Ishikawa (cell line): ENCODE measurements at regions not wholly inside any gene's neighbourhood (a gene's known extent, or its start where the extent isn't known, plus 50 kb on each side); places are given as distances from the start of the nearest gene placed in this dataset.
A peak's percentile ranks its signal among the peaks of the same experiment; 100 is the strongest.

Experiments used
- CEBPB ChIP-seq: IDR thresholded peaks from 2 replicates; pipeline ENCODE4 v1.6.1; 2012
- CREB1 ChIP-seq: IDR thresholded peaks from 2 replicates; pipeline ENCODE4 v1.6.1; 2012; ENCODE audit warnings: low read depth
- EGR1 ChIP-seq: IDR thresholded peaks from 2 replicates; pipeline ENCODE4 v1.6.1; 2012
- EP300 ChIP-seq: IDR thresholded peaks from 2 replicates; pipeline ENCODE4 v1.6.1; 2012; ENCODE audit warnings: borderline replicate concordance
- FOXM1 ChIP-seq: IDR thresholded peaks from 2 replicates; pipeline ENCODE4 v1.6.1; 2012; ENCODE audit warnings: low read depth, borderline replicate concordance
- MAX ChIP-seq: IDR thresholded peaks from 2 replicates; pipeline ENCODE4 v1.6.1; 2012
- NFIC ChIP-seq: IDR thresholded peaks from 2 replicates; pipeline ENCODE4 v1.6.1; 2012
- RAD21 ChIP-seq: IDR thresholded peaks from 2 replicates; pipeline ENCODE4 v1.6.1; 2012; ENCODE audit warnings: low read depth
- TAF1 ChIP-seq: IDR thresholded peaks from 2 replicates; pipeline ENCODE4 v1.6.1; 2012; ENCODE audit warnings: low read depth, mild to moderate bottlenecking
- TCF12 ChIP-seq: IDR thresholded peaks from 2 replicates; pipeline ENCODE4 v1.6.1; 2012; ENCODE audit warnings: low read depth
- TEAD4 ChIP-seq: IDR thresholded peaks from 2 replicates; pipeline ENCODE4 v1.6.1; 2012
- YY1 ChIP-seq: IDR thresholded peaks from 2 replicates; pipeline ENCODE4 v1.6.1; 2012; ENCODE audit warnings: low read depth
- ZBTB7A ChIP-seq: IDR thresholded peaks from 2 replicates; pipeline ENCODE4 v1.6.1; 2012; ENCODE audit warnings: low read depth
- TF ChIP-seq, protein P1 (sequence below): IDR thresholded peaks from 2 replicates; pipeline ENCODE4 v1.6.1; 2012
- TF ChIP-seq, protein P2 (sequence below): IDR thresholded peaks from 2 replicates; pipeline ENCODE4 v1.6.1; 2012; ENCODE audit warnings: low read depth, mild to moderate bottlenecking

- TF ChIP-seq MAX (no peak), EP300 (no peak), EGR1 (no peak), FOXM1 (no peak)
Observed at GRCh38 chr3:189013224-189013888, 158.4 kb upstream of the TPRG1 start.

GRCh38 chr3:189014526-189014925, 157.2 kb upstream of the TPRG1 start:
- TF ChIP-seq, protein P1, sequence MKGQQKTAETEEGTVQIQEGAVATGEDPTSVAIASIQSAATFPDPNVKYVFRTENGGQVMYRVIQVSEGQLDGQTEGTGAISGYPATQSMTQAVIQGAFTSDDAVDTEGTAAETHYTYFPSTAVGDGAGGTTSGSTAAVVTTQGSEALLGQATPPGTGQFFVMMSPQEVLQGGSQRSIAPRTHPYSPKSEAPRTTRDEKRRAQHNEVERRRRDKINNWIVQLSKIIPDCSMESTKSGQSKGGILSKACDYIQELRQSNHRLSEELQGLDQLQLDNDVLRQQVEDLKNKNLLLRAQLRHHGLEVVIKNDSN, result no peak
- TF ChIP-seq, protein P2, sequence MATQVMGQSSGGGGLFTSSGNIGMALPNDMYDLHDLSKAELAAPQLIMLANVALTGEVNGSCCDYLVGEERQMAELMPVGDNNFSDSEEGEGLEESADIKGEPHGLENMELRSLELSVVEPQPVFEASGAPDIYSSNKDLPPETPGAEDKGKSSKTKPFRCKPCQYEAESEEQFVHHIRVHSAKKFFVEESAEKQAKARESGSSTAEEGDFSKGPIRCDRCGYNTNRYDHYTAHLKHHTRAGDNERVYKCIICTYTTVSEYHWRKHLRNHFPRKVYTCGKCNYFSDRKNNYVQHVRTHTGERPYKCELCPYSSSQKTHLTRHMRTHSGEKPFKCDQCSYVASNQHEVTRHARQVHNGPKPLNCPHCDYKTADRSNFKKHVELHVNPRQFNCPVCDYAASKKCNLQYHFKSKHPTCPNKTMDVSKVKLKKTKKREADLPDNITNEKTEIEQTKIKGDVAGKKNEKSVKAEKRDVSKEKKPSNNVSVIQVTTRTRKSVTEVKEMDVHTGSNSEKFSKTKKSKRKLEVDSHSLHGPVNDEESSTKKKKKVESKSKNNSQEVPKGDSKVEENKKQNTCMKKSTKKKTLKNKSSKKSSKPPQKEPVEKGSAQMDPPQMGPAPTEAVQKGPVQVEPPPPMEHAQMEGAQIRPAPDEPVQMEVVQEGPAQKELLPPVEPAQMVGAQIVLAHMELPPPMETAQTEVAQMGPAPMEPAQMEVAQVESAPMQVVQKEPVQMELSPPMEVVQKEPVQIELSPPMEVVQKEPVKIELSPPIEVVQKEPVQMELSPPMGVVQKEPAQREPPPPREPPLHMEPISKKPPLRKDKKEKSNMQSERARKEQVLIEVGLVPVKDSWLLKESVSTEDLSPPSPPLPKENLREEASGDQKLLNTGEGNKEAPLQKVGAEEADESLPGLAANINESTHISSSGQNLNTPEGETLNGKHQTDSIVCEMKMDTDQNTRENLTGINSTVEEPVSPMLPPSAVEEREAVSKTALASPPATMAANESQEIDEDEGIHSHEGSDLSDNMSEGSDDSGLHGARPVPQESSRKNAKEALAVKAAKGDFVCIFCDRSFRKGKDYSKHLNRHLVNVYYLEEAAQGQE, result no peak
- no peak for TF ChIP-seq NFIC
- TF ChIP-seq CREB1, result no peak
- no peak for TF ChIP-seq ZBTB7A
- no peak for TF ChIP-seq MAX
- TF ChIP-seq FOXM1, result no peak
- TF ChIP-seq TEAD4, result no peak
- TF ChIP-seq TCF12, result no peak

GRCh38 chr3:189022576-189023466, 148.9 kb upstream of the TPRG1 start:
- TF ChIP-seq YY1, result peak; percentile 74

DNA sequence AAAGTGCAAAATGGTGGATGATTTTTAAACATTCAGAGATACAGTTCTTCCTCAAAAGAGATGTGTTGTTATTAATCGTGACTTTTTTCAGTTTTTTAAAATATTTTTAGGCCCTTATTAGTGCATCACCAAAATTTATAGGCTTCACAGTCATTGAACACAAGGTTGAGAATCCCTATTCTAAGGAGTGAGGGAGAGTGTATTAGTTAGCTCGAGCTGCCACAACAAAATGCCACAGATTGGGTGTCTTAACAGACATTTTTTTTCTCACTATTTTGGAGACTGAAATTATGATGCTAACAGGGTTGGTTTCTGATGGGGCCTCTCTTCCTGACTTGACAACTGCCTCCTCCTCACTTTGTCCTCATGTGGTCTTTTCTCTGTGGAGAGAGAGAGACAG, 145.9 kb upstream of the TPRG1 start:
- TF ChIP-seq TEAD4 (no peak), FOXM1 (no peak), CEBPB (no peak), ZBTB7A (no peak)

GRCh38 chr3:189027626-189028155, 144.1 kb upstream of the TPRG1 start:
- TF ChIP-seq, protein P1, result no peak
- TF ChIP-seq, protein P2, result no peak
- TF ChIP-seq RAD21 (no peak), YY1 (no peak), FOXM1 (no peak), EP300 (no peak), CEBPB (no peak), MAX (no peak), NFIC (no peak), ZBTB7A (no peak), EGR1 (no peak), TCF12 (no peak), TEAD4 (no peak), CREB1 (no peak), TAF1 (no peak)
